GM12878 (cell line): ENCODE measurements at regions not wholly inside any gene's neighbourhood (a gene's known extent, or its start where the extent isn't known, plus 50 kb on each side); places are given as distances from the start of the nearest gene placed in this dataset.

Experiments
- ATAC-seq: fragments of 200-7000 bp; cut with Tn5 transposase; 3 replicates; pipeline ENCODE4 v1.9.1; 2020; ENCODE audit warnings: mild to moderate bottlenecking, moderate library complexity
- BruUV-seq: library from RNA; stranded (reverse); fragments of 400-500 nt; replicated peaks from 2 replicates; lab custom pipeline; 2021; lab: Mats Ljungman, UMichigan
- CTCF ChIA-PET: fragments of 300-600 bp; sonication (Branson Sonifier 250); formaldehyde crosslinking; extraction: SDS; loops from one replicate; lab custom pipeline; 2021; ENCODE audit warnings: inconsistent platforms; lab: Yijun Ruan, JAX
- POLR2A ChIA-PET: fragments of 350-600 bp; formaldehyde crosslinking; extraction: SDS; loops from one replicate; lab custom pipeline; 2021; ENCODE audit warnings: inconsistent platforms; lab: Charles Lee
- RAD21 ChIA-PET: fragments of 300-600 bp; sonication (Branson Sonifier 250); formaldehyde crosslinking; loops from one replicate; lab custom pipeline; 2023; ENCODE audit warnings: antibody characterized with exemption; ENCODE audit not compliant: unreplicated experiment; lab: Charles Lee
- SMC1A ChIA-PET: fragments of 300-600 bp; sonication (Branson Sonifier 250); formaldehyde crosslinking; loops from one replicate; lab custom pipeline; 2023; ENCODE audit not compliant: unreplicated experiment, uncharacterized antibody; lab: Charles Lee
- DNase-seq: peaks from one replicate; pipeline ENCODE4 v3.0.0-alpha.2; 2011; ENCODE audit warnings: low read depth, low spot score
- FAIRE-seq: peaks from 3 replicates; lab custom pipeline; 2011; peaks lifted over from hg19 to GRCh38; lab: Jason Lieb, UNC
- H2AFZ ChIP-seq: 2 replicates; pipeline ENCODE4 v1.6.0; 2011; ENCODE audit warnings: low read depth, low read length, control low read depth; ENCODE audit not compliant: control insufficient read depth
- H3K27ac ChIP-seq: 2 replicates; pipeline ENCODE4 v1.5.1; 2011; ENCODE audit warnings: control low read depth; ENCODE audit not compliant: control insufficient read depth, insufficient read depth
- H3K27me3 ChIP-seq, 2 experiments: replicated peaks in 1 of 2; 2 replicates each; pipeline versions ENCODE4 v1.6.0 to v1.6.1; 2011; ENCODE audit warnings: low read length in 1 of 2; ENCODE audit not compliant: control insufficient read depth in 2 of 2, insufficient read depth in 2 of 2
- H3K36me3 ChIP-seq, 2 experiments: 2 replicates each; pipeline ENCODE4 v1.5.1; 2011; ENCODE audit warnings: low read length in 1 of 2; ENCODE audit not compliant: control insufficient read depth in 2 of 2, insufficient read depth in 2 of 2
- H3K4me1 ChIP-seq: 2 replicates; pipeline ENCODE4 v1.6.1; 2011; ENCODE audit warnings: mild to moderate bottlenecking, low read length, moderate library complexity, mixed read lengths; ENCODE audit not compliant: control insufficient read depth, insufficient read depth
- H3K4me2 ChIP-seq: 2 replicates; pipeline ENCODE4 v1.6.0; 2011; ENCODE audit warnings: control low read depth; ENCODE audit not compliant: control insufficient read depth, insufficient read depth
- H3K4me3 ChIP-seq: fragments of 200-600 bp; sonication (generic); 2 replicates; pipeline ENCODE4 v1.5.1; 2016
- H3K79me2 ChIP-seq: 2 replicates; pipeline ENCODE4 v1.6.0; 2011; ENCODE audit warnings: low read length; ENCODE audit not compliant: control insufficient read depth, insufficient read depth
- H3K9ac ChIP-seq: 2 replicates; pipeline ENCODE4 v1.8.0; 2011; ENCODE audit warnings: low read length, control low read depth, mixed read lengths; ENCODE audit not compliant: control insufficient read depth, insufficient read depth
- H3K9me3 ChIP-seq: replicated peaks from 3 replicates; pipeline ENCODE4 v1.5.1; 2011; ENCODE audit warnings: mild to moderate bottlenecking, low read length; ENCODE audit not compliant: control insufficient read depth, insufficient read depth
- H4K20me1 ChIP-seq: 2 replicates; pipeline ENCODE4 v1.6.0; 2011; ENCODE audit not compliant: control insufficient read depth, insufficient read depth
- POU2F2 ChIP-seq: IDR thresholded peaks from 3 replicates; pipeline ENCODE4 v1.6.1; 2011; ENCODE audit warnings: low read depth, mild to moderate bottlenecking, low read length, borderline replicate concordance
- ZNF274 ChIP-seq: IDR thresholded peaks from one replicate; pipeline ENCODE4 v1.8.0; 2011; ENCODE audit not compliant: insufficient read length, insufficient read depth
- WGBS: methylation state at CpG from one replicate; pipeline ENCODE4 v1.1.6; 2016; ENCODE audit warnings: low lambda C conversion rate; ENCODE audit not compliant: insufficient replicate concordance, insufficient coverage; ENCODE audit errors: missing lambda C conversion rate; 5-methylcytosine and 5-hydroxymethylcytosine counted together
- in situ Hi-C: fragments of 300-500 bp; cut with MboI; formaldehyde crosslinking; loops from 9 replicates; pipeline ENCODE4 v1.14.3; 2018; ENCODE audit warnings: mixed read lengths
- intact Hi-C: fragments of 100-400 bp; cut with micrococcal nuclease; formaldehyde crosslinking; loops from one replicate; pipeline ENCODE4 v1.14.2; 2022; ENCODE audit not compliant: unreplicated experiment
- TF ChIP-seq, protein P1 (sequence below): IDR thresholded peaks from 2 replicates; pipeline ENCODE4 v1.6.1; 2011; ENCODE audit warnings: borderline replicate concordance, low read depth, mild to moderate bottlenecking, moderate library complexity, mixed read lengths, low read length; ENCODE audit not compliant: insufficient read depth; ENCODE audit errors: extremely low read length

DNA sequence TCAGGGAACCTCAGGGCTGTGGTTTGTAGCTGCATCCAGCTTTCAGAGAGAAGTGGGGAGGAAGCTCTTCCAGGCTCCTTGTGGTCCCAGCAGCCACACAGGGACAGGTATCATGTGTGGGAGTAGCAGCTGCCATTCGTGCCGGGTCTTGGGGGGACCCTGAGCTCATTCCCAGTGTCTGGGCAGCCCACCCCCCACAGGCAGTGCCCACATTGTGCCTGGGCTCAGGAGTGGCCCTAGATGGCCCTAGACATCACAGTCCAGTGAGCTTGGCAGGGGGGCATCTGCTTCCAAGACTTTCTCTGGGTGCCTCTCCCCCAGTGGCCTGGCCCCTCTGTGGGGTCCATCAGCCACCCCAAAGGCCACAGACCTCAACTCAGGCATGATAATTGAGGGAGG is 619.7 kb downstream of the BRD1 start (continued):
- no peak for TF ChIP-seq POU2F2
- TF ChIP-seq, protein P1, sequence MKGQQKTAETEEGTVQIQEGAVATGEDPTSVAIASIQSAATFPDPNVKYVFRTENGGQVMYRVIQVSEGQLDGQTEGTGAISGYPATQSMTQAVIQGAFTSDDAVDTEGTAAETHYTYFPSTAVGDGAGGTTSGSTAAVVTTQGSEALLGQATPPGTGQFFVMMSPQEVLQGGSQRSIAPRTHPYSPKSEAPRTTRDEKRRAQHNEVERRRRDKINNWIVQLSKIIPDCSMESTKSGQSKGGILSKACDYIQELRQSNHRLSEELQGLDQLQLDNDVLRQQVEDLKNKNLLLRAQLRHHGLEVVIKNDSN, result no peak
- TF ChIP-seq, all 136 proteins: peak for 0

- H3K79me2 ChIP-seq, result no peaks in the 10 kb centered on the region
- RAD21 ChIA-PET, result no interaction called here
- CTCF ChIA-PET, result no interaction called here
- H3K27ac ChIP-seq, result no peak overlapping the region
- no peak overlapping the region for H3K4me3 ChIP-seq
- no TSS peak for BruUV-seq
- H3K27me3 ChIP-seq, result no peaks in the 10 kb centered on the region
- H2AFZ ChIP-seq, result no peak overlapping the region
- H3K9me3 ChIP-seq, result no peaks in the 10 kb centered on the region; the same call in 2 of the 3 replicates
- DNase-seq, result no peak
- H3K36me3 ChIP-seq, result no peaks in the 10 kb centered on the region
- no peak for TF ChIP-seq ZNF274
- TF ChIP-seq, protein P1, result no peak
- no peak for TF ChIP-seq POU2F2
- intact Hi-C loops (no loop called here), in situ Hi-C loops (no loop called here)
- no peak for FAIRE-seq
- H4K20me1 ChIP-seq, result no peaks in the 10 kb centered on the region
- no peak overlapping the region for H3K9ac ChIP-seq
- no peak for ATAC-seq
- SMC1A ChIA-PET, result no interaction called here
- no peaks in the 10 kb centered on the region for H3K4me1 ChIP-seq
- POLR2A ChIA-PET, result no interaction called here
- H3K4me2 ChIP-seq, result no peak overlapping the region
- 11% methylated on average over 16 of the region's 16 CpGs for WGBS
These were observed 620.4 kb downstream of the BRD1 start for GRCh38 chr22:49207008-49208003.
